SK-N-SH (cell line): ENCODE measurements at regions not wholly inside any gene's neighbourhood (a gene's known extent, or its start where the extent isn't known, plus 50 kb on each side); places are given as distances from the start of the nearest gene placed in this dataset.

ENCODE experiments used
- CTCF ChIA-PET: fragments of 300-600, 350-600 bp; formaldehyde crosslinking; extraction: SDS; loops from one replicate; lab custom pipeline; 2021; lab: Yijun Ruan, JAX
- POLR2A ChIA-PET: fragments of 350-600 bp; sonication (Branson Sonifier 250); formaldehyde crosslinking; extraction: SDS; loops from one replicate; lab custom pipeline; 2020; ENCODE audit warnings: antibody characterized with exemption, inconsistent platforms; lab: Yijun Ruan, JAX
- DNase-seq: peaks from one replicate; pipeline ENCODE4 v3.0.0; 2012
- H2AFZ ChIP-seq: fragments of 200-600 bp; sonication (generic); 2 replicates; pipeline ENCODE4 v1.8.1; 2016; ENCODE audit warnings: antibody characterized with exemption, mild to moderate bottlenecking, low read depth
- H3F3A ChIP-seq: fragments of 200-600 bp; sonication (generic); replicated peaks from 2 replicates; pipeline ENCODE3; 2016; ENCODE audit warnings: antibody characterized with exemption, mild to moderate bottlenecking; ENCODE audit not compliant: insufficient read depth
- H3K27ac ChIP-seq, 2 experiments: fragments of 200-500 bp in 1 of 2; fragments of 200-600 bp in 1 of 2; sonication (Bioruptor generic) in 1 of 2; sonication (generic), shearing (Covaris generic) in 1 of 2; 2 replicates each; pipeline versions ENCODE4 v1.5.1 to v1.6.1; 2014 to 2016; ENCODE audit warnings: low read depth in 2 of 2, inconsistent platforms in 1 of 2, low read length in 1 of 2, mild to moderate bottlenecking in 1 of 2, mixed read lengths in 1 of 2
- H3K27me3 ChIP-seq: fragments of 200-600 bp; sonication (generic), shearing (Covaris generic); 2 replicates; pipeline ENCODE4 v1.6.1; 2016; ENCODE audit warnings: mixed run types; ENCODE audit not compliant: insufficient read depth
- H3K36me3 ChIP-seq, 2 experiments: fragments of 200-500 bp in 1 of 2; fragments of 200-600 bp in 1 of 2; sonication (Bioruptor generic) in 1 of 2; sonication (generic) in 1 of 2; replicated peaks in 1 of 2; 2 replicates each; pipeline versions ENCODE3 to v1.5.1; 2014 to 2016; ENCODE audit warnings: low read length in 1 of 2, mild to moderate bottlenecking in 1 of 2; ENCODE audit not compliant: insufficient read depth in 2 of 2, control insufficient read depth in 1 of 2
- H3K4me1 ChIP-seq, 2 experiments: fragments of 200-500 bp in 1 of 2; fragments of 200-600 bp in 1 of 2; sonication (Bioruptor generic) in 1 of 2; sonication (generic), shearing (Covaris generic) in 1 of 2; 2 replicates each; pipeline versions ENCODE4 v1.5.1 to v1.6.1; 2014 to 2016; ENCODE audit warnings: low read depth in 1 of 2, low read length in 1 of 2, mixed run types in 1 of 2; ENCODE audit not compliant: insufficient read depth in 2 of 2, control insufficient read depth in 1 of 2
- H3K4me2 ChIP-seq: fragments of 200-600 bp; sonication (generic), shearing (Covaris generic); 2 replicates; pipeline ENCODE4 v1.6.1; 2017; ENCODE audit warnings: mixed run types
- H3K4me3 ChIP-seq, 2 experiments: fragments of 200-500 bp in 1 of 2; fragments of 200-600 bp in 1 of 2; sonication (Bioruptor generic) in 1 of 2; sonication (generic), shearing (Covaris generic) in 1 of 2; 2 replicates each; pipeline versions ENCODE4 v1.5.1 to v1.8.1; 2014 to 2016; ENCODE audit warnings: low read depth in 2 of 2, inconsistent platforms in 1 of 2, low read length in 1 of 2, mild to moderate bottlenecking in 1 of 2, mixed read lengths in 1 of 2, moderate library complexity in 1 of 2
- H3K79me2 ChIP-seq: fragments of 200-600 bp; sonication (generic); 2 replicates; pipeline ENCODE4 v1.8.1; 2017; ENCODE audit warnings: mild to moderate bottlenecking; ENCODE audit not compliant: insufficient read depth
- H3K9ac ChIP-seq: fragments of 200-600 bp; sonication (generic); 2 replicates; pipeline ENCODE4 v1.6.1; 2017; ENCODE audit warnings: mixed run types
- H3K9me2 ChIP-seq: fragments of 200-600 bp; sonication (generic); 2 replicates; pipeline ENCODE4 v1.6.1; 2017; ENCODE audit warnings: mixed run types
- H3K9me3 ChIP-seq: fragments of 200-600 bp; sonication (generic); 2 replicates; pipeline ENCODE4 v1.6.1; 2017; ENCODE audit warnings: mixed run types, mild to moderate bottlenecking, moderate library complexity
- H4K20me1 ChIP-seq: fragments of 200-600 bp; sonication (generic); 2 replicates; pipeline ENCODE4 v1.6.1; 2017; ENCODE audit warnings: mild to moderate bottlenecking, mixed run types; ENCODE audit not compliant: insufficient read depth
- CHD2 ChIP-seq: fragments of 150-350 bp; IDR thresholded peaks from 2 replicates; pipeline ENCODE4 v1.6.1; 2018; ENCODE audit warnings: low read length; ENCODE audit not compliant: partially characterized antibody
- EP300 ChIP-seq, 2 experiments: IDR thresholded peaks; 2 replicates each; pipeline versions ENCODE4 v1.4.0 to v1.6.1; 2012; ENCODE audit warnings: borderline replicate concordance in 1 of 2, low read depth in 1 of 2, low read length in 1 of 2
- FOSL2 ChIP-seq: IDR thresholded peaks from 2 replicates; pipeline ENCODE4 v1.4.0; 2012; ENCODE audit warnings: low read depth, mild to moderate bottlenecking, moderate library complexity, borderline replicate concordance
- FOXM1 ChIP-seq: IDR thresholded peaks from 2 replicates; pipeline ENCODE4 v1.4.0; 2012; ENCODE audit warnings: low read depth, mild to moderate bottlenecking
- GATA2 ChIP-seq: sonication (generic); formaldehyde crosslinking; IDR thresholded peaks from 2 replicates; pipeline ENCODE4 v1.5.0; 2020; ENCODE audit warnings: mild to moderate bottlenecking, missing genetic modification reagents
- MAX ChIP-seq: IDR thresholded peaks from 2 replicates; pipeline ENCODE4 v1.4.0; 2012; ENCODE audit warnings: low read depth
- MXI1 ChIP-seq: IDR thresholded peaks from 2 replicates; pipeline ENCODE4 v1.6.1; 2012; ENCODE audit warnings: mild to moderate bottlenecking, low read depth, low read length, improper control_type of control experiment
- NFIC ChIP-seq: IDR thresholded peaks from 2 replicates; pipeline ENCODE4 v1.4.0; 2012; ENCODE audit warnings: borderline replicate concordance
- PBX3 ChIP-seq: IDR thresholded peaks from 2 replicates; pipeline ENCODE4; 2012
- RAD21 ChIP-seq: IDR thresholded peaks from 2 replicates; pipeline ENCODE4 v1.6.1; 2012; ENCODE audit warnings: mild to moderate bottlenecking, low read length
- RCOR1 ChIP-seq: fragments of 150-350 bp; IDR thresholded peaks from 2 replicates; pipeline ENCODE4 v1.6.1; 2017; ENCODE audit warnings: antibody characterized with exemption, low read length
- REST ChIP-seq: IDR thresholded peaks from 2 replicates; pipeline ENCODE4 v1.6.1; 2012; ENCODE audit warnings: mild to moderate bottlenecking, low read depth, low read length, moderate library complexity
- RFX5 ChIP-seq: IDR thresholded peaks from 2 replicates; pipeline ENCODE4 v1.6.1; 2012; ENCODE audit warnings: mild to moderate bottlenecking, improper control_type of control experiment, low read length
- SMC3 ChIP-seq: IDR thresholded peaks from 2 replicates; pipeline ENCODE4 v1.6.1; 2012; ENCODE audit warnings: low read depth, low read length, improper control_type of control experiment
- TCF12 ChIP-seq: IDR thresholded peaks from 2 replicates; pipeline ENCODE4 v1.4.0; 2012
- TEAD4 ChIP-seq: IDR thresholded peaks from 2 replicates; pipeline ENCODE4 v1.4.0; 2012; ENCODE audit warnings: mild to moderate bottlenecking, borderline replicate concordance; ENCODE audit not compliant: insufficient read depth
- USF1 ChIP-seq: IDR thresholded peaks from 2 replicates; pipeline ENCODE4 v1.4.0; 2012; ENCODE audit warnings: low read depth, borderline replicate concordance
- WGBS: methylation state at CpG from one replicate; pipeline ENCODE4 v1.1.6; 2017; ENCODE audit warnings: low lambda C conversion rate; 5-methylcytosine and 5-hydroxymethylcytosine counted together

GRCh38 chr3:105235221-105235620, 131.5 kb upstream of the ALCAM start:
- CTCF ChIA-PET: interaction anchor here (0.7 kb wide), 1 partner anchor 527 kb away, joined by 3 read pairs; no protein-coding TSS in a partner anchor
- H3K36me3 ChIP-seq: no peaks in the 10 kb centered on the region

GRCh38 chr3:105235785-105236184, 130.9 kb upstream of the ALCAM start:
- Histone ChIP-seq H3K27ac (peak overlapping the region in 1 of 2 experiments; percentile 83; a peak in 2 of 4 replicates), H3K27me3 (no peaks in the 10 kb centered on the region), H3F3A (no peaks in the 10 kb centered on the region), H3K4me3 (no peak overlapping the region), H4K20me1 (no peaks in the 10 kb centered on the region), H3K4me1 (peaks cover 0 to 8% of the 10 kb centered on the region in 2 experiments; a peak in 1 of 4 replicates), H3K9ac (no peak overlapping the region), H2AFZ (no peak overlapping the region), H3K9me2 (no peaks in the 10 kb centered on the region)
- CTCF ChIA-PET: interaction anchor here (1.5 kb wide), 1 partner anchor 639 kb away, joined by 3 read pairs; no protein-coding TSS in a partner anchor
- POLR2A ChIA-PET: no interaction called here
- TF ChIP-seq GATA2: peak; percentile 55
- no peak for TF ChIP-seq REST
- no peak for TF ChIP-seq FOXM1
- TF ChIP-seq RCOR1: peak; percentile 65; the same call in 1 of the 2 replicates
- TF ChIP-seq MXI1: no peak
- TF ChIP-seq NFIC: no peak
- TF ChIP-seq USF1: no peak
- 0 out of 2 replicates have a peak, but pooled peaks have one; percentile 10 for TF ChIP-seq TCF12
- peak; percentile 14 for TF ChIP-seq CHD2
- peak; percentile 1; the same call in 1 of the 2 replicates for TF ChIP-seq RAD21
- peak in 1 of 2 experiments; percentile 83; a peak in 1 of 4 replicates for TF ChIP-seq EP300 (IDR thresholded peaks at IDR 0.05; ENCODE audit: borderline replicate concordance in 1 of 2, low read depth in 1 of 2, low read length in 1 of 2)
- no peak for TF ChIP-seq MAX
- no peak for TF ChIP-seq RFX5
- 0 out of 2 replicates have a peak, but pooled peaks have one; percentile 18 for TF ChIP-seq TEAD4
- TF ChIP-seq, all 33 proteins: peak for 7
- 6% methylated on average over 1 of the region's 1 CpG for WGBS
- Histone ChIP-seq H3K9me3 (no peaks in the 10 kb centered on the region), H3K36me3 (no peaks in the 10 kb centered on the region), H3K4me2 (no peak overlapping the region), H3K79me2 (no peaks in the 10 kb centered on the region)
- no peak for DNase-seq

More at GRCh38 chr3:105235221-105235620, 131.5 kb upstream of the ALCAM start:
- Histone ChIP-seq H3K4me2 (no peak overlapping the region), H4K20me1 (no peaks in the 10 kb centered on the region), H3K4me3 (no peak overlapping the region)
- TF ChIP-seq FOXM1 (no peak), PBX3 (no peak), SMC3 (no peak), USF1 (no peak), FOSL2 (no peak)
- TF ChIP-seq, all 33 proteins: peak for 0
- Histone ChIP-seq H3K9me2 (no peaks in the 10 kb centered on the region), H3K79me2 (no peaks in the 10 kb centered on the region), H3K9me3 (no peaks in the 10 kb centered on the region), H3K27ac (peak overlapping the region in 1 of 2 experiments; percentile 83; a peak in 2 of 4 replicates), H3K27me3 (no peaks in the 10 kb centered on the region), H3F3A (no peaks in the 10 kb centered on the region), H3K4me1 (peaks cover 0 to 8% of the 10 kb centered on the region in 2 experiments; a peak in 1 of 4 replicates), H3K9ac (no peak overlapping the region), H2AFZ (no peak overlapping the region)
- 87% methylated on average over 2 of the region's 2 CpGs for WGBS
- DNase-seq: no peak
- POLR2A ChIA-PET: no interaction called here
